Stomach (tissue), 4 donors: ENCODE measurements at regions not wholly inside any gene's neighbourhood (a gene's known extent, or its start where the extent isn't known, plus 50 kb on each side); places are given as distances from the start of the nearest gene placed in this dataset.

Experiments used
- CTCF ChIP-seq, 7 experiments: fragments of 450-650 bp in 4 of 7; fragments of 200-600 bp in 3 of 7; sonication (generic) in 3 of 7; IDR thresholded peaks; one replicate each; pipeline ENCODE4 v1.5.1; 2016 to 2019; ENCODE audit warnings: antibody characterized with exemption in 7 of 7, control low read depth in 2 of 7, mild to moderate bottlenecking in 1 of 7
- EP300 ChIP-seq: sonication (generic); formaldehyde crosslinking; IDR thresholded peaks from one replicate; pipeline ENCODE4 v1.6.1; 2017; ENCODE audit warnings: antibody characterized with exemption
- POLR2A ChIP-seq, 4 donors: fragments of 450-650 bp; IDR thresholded peaks; one replicate each; pipeline ENCODE4 v1.6.1; 2016; ENCODE audit warnings: antibody characterized with exemption in 4 of 4, control low read depth in 2 of 4, mild to moderate bottlenecking in 1 of 4, moderate library complexity in 1 of 4

DNA sequence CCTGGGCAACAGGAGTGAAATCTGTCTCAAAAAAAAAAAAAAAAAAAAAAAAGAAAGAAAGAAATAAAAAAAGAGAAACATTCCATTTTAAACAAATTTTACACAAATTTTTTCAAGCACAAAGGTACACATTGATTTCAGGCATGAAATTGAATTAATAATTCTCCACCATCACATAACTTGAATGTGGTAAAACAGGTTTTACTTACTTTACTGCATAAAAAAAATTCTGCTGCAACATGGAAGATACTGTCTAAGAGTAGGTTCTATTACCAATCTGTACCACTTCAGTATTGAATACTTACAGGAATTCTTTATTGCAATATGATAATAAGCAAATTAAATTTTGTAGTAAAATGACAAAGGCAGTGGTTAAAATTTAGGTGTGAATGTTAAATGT, 271.6 kb upstream of the ARSJ start:
- TF ChIP-seq CTCF (IDR thresholded peaks at IDR 0.05) (no peak), POLR2A (IDR thresholded peaks at IDR 0.05) (no peak), EP300 (no peak)
